SK-N-SH (cell line): ENCODE measurements at regions not wholly inside any gene's neighbourhood (a gene's known extent, or its start where the extent isn't known, plus 50 kb on each side); places are given as distances from the start of the nearest gene placed in this dataset.

Experiments used
- EZH2phosphoT487 ChIP-seq: fragments of 200-600 bp; sonication (generic); IDR thresholded peaks from 2 replicates; pipeline ENCODE4 v1.6.1; 2017; ENCODE audit warnings: low read depth, mixed run types, mild to moderate bottlenecking, antibody characterized with exemption, moderate library complexity, borderline replicate concordance
- NRF1 ChIP-seq: IDR thresholded peaks from 2 replicates; pipeline ENCODE4 v1.6.1; 2012; ENCODE audit warnings: low read depth, mild to moderate bottlenecking, low read length
- POLR2AphosphoS5 ChIP-seq: IDR thresholded peaks from 2 replicates; pipeline ENCODE4 v1.6.1; 2012; ENCODE audit warnings: low read depth, low read length
- TF ChIP-seq, protein P1 (sequence below): IDR thresholded peaks from 2 replicates; pipeline ENCODE4 v1.6.1; 2012; ENCODE audit warnings: mild to moderate bottlenecking, low read depth, low read length, moderate library complexity

DNA sequence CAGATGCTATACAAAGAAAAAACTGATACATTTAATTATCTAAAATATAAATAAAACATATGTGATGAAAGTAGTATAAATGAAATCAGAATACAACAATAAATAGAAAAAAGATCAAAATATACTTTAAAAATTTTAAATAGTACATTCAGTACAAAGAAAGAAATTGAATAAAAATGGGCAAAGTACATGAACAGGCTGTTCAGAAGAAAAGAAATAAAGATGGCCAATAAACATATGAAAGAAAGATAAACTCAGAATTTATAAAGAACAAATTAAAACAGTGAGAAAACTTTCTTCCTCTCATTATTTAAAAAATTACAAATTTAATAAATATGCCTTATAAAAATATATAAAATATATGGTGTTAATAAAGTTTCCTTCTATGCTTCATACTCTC lies 50.5 kb upstream of the AMOTL1 start:
- TF ChIP-seq, protein P1, sequence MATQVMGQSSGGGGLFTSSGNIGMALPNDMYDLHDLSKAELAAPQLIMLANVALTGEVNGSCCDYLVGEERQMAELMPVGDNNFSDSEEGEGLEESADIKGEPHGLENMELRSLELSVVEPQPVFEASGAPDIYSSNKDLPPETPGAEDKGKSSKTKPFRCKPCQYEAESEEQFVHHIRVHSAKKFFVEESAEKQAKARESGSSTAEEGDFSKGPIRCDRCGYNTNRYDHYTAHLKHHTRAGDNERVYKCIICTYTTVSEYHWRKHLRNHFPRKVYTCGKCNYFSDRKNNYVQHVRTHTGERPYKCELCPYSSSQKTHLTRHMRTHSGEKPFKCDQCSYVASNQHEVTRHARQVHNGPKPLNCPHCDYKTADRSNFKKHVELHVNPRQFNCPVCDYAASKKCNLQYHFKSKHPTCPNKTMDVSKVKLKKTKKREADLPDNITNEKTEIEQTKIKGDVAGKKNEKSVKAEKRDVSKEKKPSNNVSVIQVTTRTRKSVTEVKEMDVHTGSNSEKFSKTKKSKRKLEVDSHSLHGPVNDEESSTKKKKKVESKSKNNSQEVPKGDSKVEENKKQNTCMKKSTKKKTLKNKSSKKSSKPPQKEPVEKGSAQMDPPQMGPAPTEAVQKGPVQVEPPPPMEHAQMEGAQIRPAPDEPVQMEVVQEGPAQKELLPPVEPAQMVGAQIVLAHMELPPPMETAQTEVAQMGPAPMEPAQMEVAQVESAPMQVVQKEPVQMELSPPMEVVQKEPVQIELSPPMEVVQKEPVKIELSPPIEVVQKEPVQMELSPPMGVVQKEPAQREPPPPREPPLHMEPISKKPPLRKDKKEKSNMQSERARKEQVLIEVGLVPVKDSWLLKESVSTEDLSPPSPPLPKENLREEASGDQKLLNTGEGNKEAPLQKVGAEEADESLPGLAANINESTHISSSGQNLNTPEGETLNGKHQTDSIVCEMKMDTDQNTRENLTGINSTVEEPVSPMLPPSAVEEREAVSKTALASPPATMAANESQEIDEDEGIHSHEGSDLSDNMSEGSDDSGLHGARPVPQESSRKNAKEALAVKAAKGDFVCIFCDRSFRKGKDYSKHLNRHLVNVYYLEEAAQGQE: no peak
- TF ChIP-seq NRF1 (no peak), POLR2AphosphoS5 (no peak), EZH2phosphoT487 (no peak)
